K562 (cell line): ENCODE measurements at regions not wholly inside any gene's neighbourhood (a gene's known extent, or its start where the extent isn't known, plus 50 kb on each side); places are given as distances from the start of the nearest gene placed in this dataset.

Experiments
- ATAC-seq: fragments of 200-7000 bp; cut with Tn5 transposase; 3 replicates; pipeline ENCODE4 v1.9.1; 2020; ENCODE audit warnings: moderate library complexity
- BruUV-seq: library from RNA; stranded (reverse); fragments of 400-500 nt; replicated peaks from 2 replicates; lab custom pipeline; 2021; lab: Mats Ljungman, UMichigan
- CTCF ChIA-PET: fragments of 300-600 bp; formaldehyde crosslinking; extraction: SDS; loops from one replicate; lab custom pipeline; 2021; ENCODE audit warnings: low intra/inter-chr PET ratio; lab: Yijun Ruan, JAX
- POLR2A ChIA-PET: fragments of 300-600, 350-650 bp; sonication (Branson Sonifier 250); formaldehyde crosslinking; extraction: SDS; loops from one replicate; lab custom pipeline; 2021; ENCODE audit warnings: antibody characterized with exemption, inconsistent platforms; lab: Yijun Ruan, JAX
- DNase-seq, 4 experiments: peaks; one replicate each; pipeline versions ENCODE4 v3.0.0 to v3.0.0-alpha.2; 2011 to 2018; ENCODE audit warnings: low spot score in 3 of 4, mixed read lengths in 3 of 4; ENCODE audit errors: extremely low read depth in 1 of 4
- FAIRE-seq: peaks from 2 replicates; lab custom pipeline; 2011; peaks lifted over from hg19 to GRCh38; lab: Jason Lieb, UNC
- H2AFZ ChIP-seq: 2 replicates; pipeline ENCODE4 v1.6.0; 2011; ENCODE audit warnings: low read depth, low read length, control low read depth, inconsistent platforms
- H3K27ac ChIP-seq: fragments of 200-600 bp; 3 replicates; pipeline ENCODE4 v1.8.0; 2011; ENCODE audit warnings: low read depth, mild to moderate bottlenecking, control low read depth, inconsistent platforms, low read length, moderate library complexity, mixed read lengths; ENCODE audit errors: extremely low read depth
- H3K27me3 ChIP-seq, 2 experiments: fragments of 300-600 bp in 1 of 2; 2 replicates in 1 of 2; 3 replicates in 1 of 2; pipeline versions ENCODE4 v1.6.0 to v1.8.0; 2011; ENCODE audit warnings: inconsistent platforms in 2 of 2, low read length in 2 of 2, mild to moderate bottlenecking in 1 of 2, mixed read lengths in 1 of 2, moderate library complexity in 1 of 2; ENCODE audit not compliant: control insufficient read depth in 2 of 2, insufficient read depth in 2 of 2
- H3K36me3 ChIP-seq: fragments of 300-600 bp; 3 replicates; pipeline ENCODE4 v1.8.0; 2011; ENCODE audit warnings: mild to moderate bottlenecking, low read length, inconsistent platforms; ENCODE audit not compliant: control insufficient read depth, insufficient read depth
- H3K4me1 ChIP-seq, 2 experiments: fragments of 200-600 bp in 1 of 2; replicated peaks in 1 of 2; 2 replicates in 1 of 2; 3 replicates in 1 of 2; pipeline versions ENCODE4 v1.5.1 to v1.8.0; 2011; ENCODE audit warnings: inconsistent platforms in 2 of 2, low read length in 2 of 2, mild to moderate bottlenecking in 1 of 2, mixed read lengths in 1 of 2, moderate library complexity in 1 of 2; ENCODE audit not compliant: control insufficient read depth in 2 of 2, insufficient read depth in 2 of 2
- H3K4me2 ChIP-seq: 2 replicates; pipeline ENCODE4 v1.6.1; 2011; ENCODE audit warnings: low read length, control low read depth, inconsistent platforms, mixed read lengths; ENCODE audit not compliant: insufficient read depth
- H3K4me3 ChIP-seq: fragments of 200-600 bp; sonication (generic), shearing (Covaris generic); 2 replicates; pipeline ENCODE4 v1.5.1; 2016; ENCODE audit warnings: control low read depth, inconsistent platforms
- H3K79me2 ChIP-seq: fragments of 200-600 bp; 3 replicates; pipeline ENCODE4 v1.8.0; 2011; ENCODE audit warnings: low read length, inconsistent platforms; ENCODE audit not compliant: control insufficient read depth, insufficient read depth
- H3K9ac ChIP-seq, 2 experiments: 2 replicates each; pipeline versions ENCODE4 v1.6.0 to v1.6.1; 2011; ENCODE audit warnings: low read depth in 2 of 2, low read length in 2 of 2, control low read depth in 1 of 2, inconsistent platforms in 1 of 2, mild to moderate bottlenecking in 1 of 2, mixed read lengths in 1 of 2; ENCODE audit not compliant: insufficient read depth in 1 of 2
- H3K9me1 ChIP-seq: one replicate; pipeline ENCODE4 v1.6.0; 2011; ENCODE audit warnings: inconsistent platforms, mild to moderate bottlenecking, low read length, moderate library complexity; ENCODE audit not compliant: control insufficient read depth, insufficient read depth
- H3K9me3 ChIP-seq: replicated peaks from 2 replicates; pipeline ENCODE4 v1.5.1; 2011; ENCODE audit warnings: low read depth, low read length, inconsistent platforms; ENCODE audit not compliant: control insufficient read depth, insufficient read depth
- H4K20me1 ChIP-seq: replicated peaks from 2 replicates; pipeline ENCODE4 v1.6.1; 2011; ENCODE audit warnings: low read length, inconsistent platforms, mixed read lengths; ENCODE audit not compliant: control insufficient read depth, insufficient read depth
- BHLHE40 ChIP-seq: IDR thresholded peaks from 2 replicates; pipeline ENCODE4 v1.6.1; 2011; ENCODE audit warnings: low read length, improper control_type of control experiment
- E2F8 ChIP-seq: fragments of 450-650 bp; IDR thresholded peaks from 2 replicates; pipeline ENCODE4 v1.7.1; 2018; ENCODE audit warnings: mild to moderate bottlenecking, low read depth; ENCODE audit not compliant: partially characterized antibody
- GATAD2A ChIP-seq: fragments of 450-650 bp; IDR thresholded peaks from 2 replicates; pipeline ENCODE4 v1.6.1; 2017
- HOXB6 ChIP-seq: fragments of 250-450 bp; sonication (Bioruptor Pico); IDR thresholded peaks from 2 replicates; pipeline ENCODE4 v1.5.1; 2022; ENCODE audit warnings: mild to moderate bottlenecking, borderline replicate concordance
- MBD2 ChIP-seq: sonication (generic); IDR thresholded peaks from 2 replicates; pipeline ENCODE4 v1.6.1; 2016; ENCODE audit warnings: low read depth, borderline replicate concordance
- MCM5 ChIP-seq: fragments of 450-650 bp; IDR thresholded peaks from 2 replicates; pipeline ENCODE4 v1.6.1; 2016; ENCODE audit warnings: low read depth
- PHF20 ChIP-seq: fragments of 450-650 bp; IDR thresholded peaks from 2 replicates; pipeline ENCODE4 v1.6.1; 2018; ENCODE audit not compliant: partially characterized antibody
- WGBS: fragments of 100-300 bp; shearing (Covaris generic); methylation state at CpG from one replicate; pipeline ENCODE4 v1.1.6; 2016; ENCODE audit warnings: low coverage, mixed read lengths; ENCODE audit not compliant: insufficient coverage; ENCODE audit errors: missing lambda C conversion rate; 5-methylcytosine and 5-hydroxymethylcytosine counted together
- in situ Hi-C: fragments of 300-500 bp; cut with MboI; formaldehyde crosslinking; loops from 4 replicates; pipeline ENCODE4 v1.15.0; 2018; ENCODE audit warnings: inconsistent platforms, mixed read lengths
- intact Hi-C: fragments of 100-400 bp; cut with micrococcal nuclease; formaldehyde crosslinking; loops from 2 replicates; pipeline ENCODE4 v1.14.2; 2022

- H3K9me3 ChIP-seq = no peaks in the 10 kb centered on the region; the same call in 1 of the 2 replicates
These were observed 750.2 kb downstream of the CCDC85A start for GRCh38 chr2:56933976-56934375.

More at GRCh38 chr2:56933976-56934375, 750.2 kb downstream of the CCDC85A start:
- ChIA-PET POLR2A (no interaction called here), CTCF (no interaction called here)
- in situ Hi-C loops (no loop called here), intact Hi-C loops (no loop called here)
- no peaks in the 10 kb centered on the region for H3K9me1 ChIP-seq
- no TSS peak for BruUV-seq
- TF ChIP-seq MCM5 (no peak), E2F8 (no peak), GATAD2A (no peak), HOXB6 (CRISPR knock-in tag) (no peak), PHF20 (no peak), BHLHE40 (no peak), MBD2 (no peak)
- no peaks in the 10 kb centered on the region for H3K27me3 ChIP-seq
- no peak for ATAC-seq
- H3K4me2 ChIP-seq = no peak overlapping the region
- DNase-seq = no peak
- WGBS = 0% methylated on average over 2 of the region's 2 CpGs
- H3K27ac ChIP-seq = no peak overlapping the region
- H2AFZ ChIP-seq = no peak overlapping the region
- no peaks in the 10 kb centered on the region for H3K4me1 ChIP-seq
- H3K79me2 ChIP-seq = no peaks in the 10 kb centered on the region
- no peak for FAIRE-seq
- H4K20me1 ChIP-seq = no peaks in the 10 kb centered on the region
- no peaks in the 10 kb centered on the region for H3K36me3 ChIP-seq
- H3K9ac ChIP-seq = no peak overlapping the region
- H3K4me3 ChIP-seq = no peak overlapping the region
